ENCODE measurements at regions not wholly inside any gene's neighbourhood (a gene's known extent, or its start where the extent isn't known, plus 50 kb on each side); places are given as distances from the start of the nearest gene placed in this dataset.
A peak's percentile ranks its signal among the peaks of the same experiment; 100 is the strongest.

DNA sequence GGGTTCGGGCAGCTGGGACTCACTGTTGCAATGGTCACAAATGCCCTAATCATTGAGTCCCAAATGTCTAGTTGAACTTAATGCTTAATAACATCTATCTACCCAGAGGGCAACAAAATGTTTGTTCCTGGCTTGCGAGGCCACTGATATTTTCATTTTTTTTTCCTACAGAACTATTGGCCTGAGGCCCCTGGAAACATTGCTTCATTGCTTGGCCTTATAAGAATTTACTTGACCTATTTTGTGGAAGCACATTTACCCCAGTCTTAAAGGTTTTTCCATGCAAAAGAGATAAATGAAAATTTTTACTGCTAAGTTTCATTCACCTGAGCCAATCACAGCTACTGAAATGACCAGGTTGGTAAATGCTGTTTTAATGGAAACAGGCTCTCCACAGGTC lies 133.1 kb upstream of the RIPOR2 start:
- Histone ChIP-seq H3K9me3 (no peaks in the 10 kb centered on the region), H3K36me3 (no peaks in the 10 kb centered on the region), H3K27ac (no peak overlapping the region), H3K4me3 (no peak overlapping the region), H3K27me3 (no peaks in the 10 kb centered on the region), H3K4me1 (peaks cover 6% of the 10 kb centered on the region)
- 68% methylated on average over 2 of the region's 2 CpGs for WGBS
- DNase-seq (ENCODE audit: low spot score in 2 of 2): no peak
- TF ChIP-seq EP300 (IDR thresholded peaks at IDR 0.05): no peak
- TF ChIP-seq POLR2A (IDR thresholded peaks at IDR 0.05): no peak
- no peak for TF ChIP-seq CTCF (IDR thresholded peaks at IDR 0.05)
- TF ChIP-seq POLR2AphosphoS5 (IDR thresholded peaks at IDR 0.05): no peak

- H3K36me3 ChIP-seq: no peaks in the 10 kb centered on the region
- TF ChIP-seq EP300 (IDR thresholded peaks at IDR 0.05) (no peak), CTCF (IDR thresholded peaks at IDR 0.05) (peak; percentile 85 to 92)
- H3K27me3 ChIP-seq: no peaks in the 10 kb centered on the region
- no peak overlapping the region for H3K4me3 ChIP-seq
- no peak overlapping the region for H3K27ac ChIP-seq
- peak; percentile 85 to 86 for DNase-seq (ENCODE audit: low spot score in 2 of 2)
- H3K4me1 ChIP-seq: peaks cover 6% of the 10 kb centered on the region
- 48% methylated on average over 13 of the region's 13 CpGs for WGBS
- H3K9me3 ChIP-seq: no peaks in the 10 kb centered on the region
Observed at GRCh38 chr6:25070547-25071366, 135.0 kb upstream of the RIPOR2 start.

DNA sequence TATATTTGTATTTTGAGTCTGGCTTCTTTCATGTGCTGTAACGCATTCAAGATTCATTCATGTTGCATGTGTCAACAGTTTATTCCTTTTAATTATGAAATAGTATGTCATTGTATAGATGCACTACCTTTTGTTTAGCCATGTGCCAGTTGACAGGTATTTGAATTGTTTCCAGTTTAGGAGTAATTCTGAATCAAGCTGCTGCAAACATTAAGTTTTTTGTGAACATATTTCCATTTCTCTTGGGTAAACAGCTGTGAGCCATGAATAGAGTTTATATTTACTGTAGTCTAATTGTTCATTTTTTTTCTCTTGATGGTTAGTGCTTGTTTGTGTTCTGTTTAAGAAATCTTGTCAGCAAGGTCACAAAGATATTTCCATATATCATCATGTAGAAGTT lies 142.4 kb upstream of the RIPOR2 start:
- TF ChIP-seq POLR2A (IDR thresholded peaks at IDR 0.05) (no peak), CTCF (IDR thresholded peaks at IDR 0.05) (no peak), POLR2AphosphoS5 (IDR thresholded peaks at IDR 0.05) (no peak), EP300 (IDR thresholded peaks at IDR 0.05) (no peak)
- WGBS: 87% methylated on average over 1 of the region's 1 CpG

DNA sequence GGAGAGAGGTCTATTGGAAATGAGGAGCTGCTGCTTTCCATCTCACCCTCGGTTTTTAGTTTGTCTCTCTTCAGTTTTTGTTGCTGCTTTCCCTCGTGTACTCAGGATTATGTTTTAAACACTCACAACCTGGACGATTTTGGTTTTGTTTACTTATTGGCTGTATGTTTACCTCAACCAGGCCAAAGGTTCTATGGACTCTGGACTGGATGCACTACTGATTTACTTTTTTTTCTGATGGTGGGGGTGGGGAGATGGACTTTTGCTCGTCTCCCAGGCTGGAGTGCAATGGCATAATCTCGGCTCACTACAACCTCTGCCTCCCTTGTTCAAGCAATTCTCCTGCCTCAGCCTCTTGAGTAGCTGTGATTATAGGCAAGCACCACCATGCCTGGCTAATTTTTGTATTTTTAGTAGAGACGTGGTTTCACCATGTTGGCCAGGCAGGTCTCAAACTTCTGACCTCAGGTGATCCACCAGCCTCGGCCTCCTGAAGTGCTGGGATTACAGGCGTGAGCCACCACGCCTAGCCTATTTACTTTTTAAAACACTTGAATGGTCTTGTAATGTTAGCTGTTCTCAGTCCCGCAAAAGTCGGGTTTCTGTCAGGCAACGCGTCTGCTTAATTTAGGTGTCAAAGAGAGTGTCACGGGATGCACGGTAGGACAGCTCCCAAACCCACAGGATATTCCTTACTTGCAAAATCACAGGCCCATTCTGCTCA lies 148.2 kb upstream of the RIPOR2 start:
- no peaks in the 10 kb centered on the region for H3K9me3 ChIP-seq
- H3K4me3 ChIP-seq: no peak overlapping the region
- 92% methylated on average over 15 of the region's 15 CpGs for WGBS
- DNase-seq (ENCODE audit: low spot score in 2 of 2): no peak
- H3K36me3 ChIP-seq: peaks cover 29% of the 10 kb centered on the region
- no peak for TF ChIP-seq EP300 (IDR thresholded peaks at IDR 0.05)
- TF ChIP-seq CTCF (IDR thresholded peaks at IDR 0.05): no peak
- TF ChIP-seq POLR2AphosphoS5 (IDR thresholded peaks at IDR 0.05): no peak
- no peak for TF ChIP-seq POLR2A (IDR thresholded peaks at IDR 0.05)
- H3K27me3 ChIP-seq: no peaks in the 10 kb centered on the region
- peaks cover 4% of the 10 kb centered on the region for H3K4me1 ChIP-seq
- no peak overlapping the region for H3K27ac ChIP-seq

More for the DNA sequence above, 142.4 kb upstream of the RIPOR2 start:
- H3K27me3 ChIP-seq: no peaks in the 10 kb centered on the region
- H3K4me1 ChIP-seq: no peaks in the 10 kb centered on the region
- no peak overlapping the region for H3K4me3 ChIP-seq
- H3K9me3 ChIP-seq: no peaks in the 10 kb centered on the region
- DNase-seq (ENCODE audit: low spot score in 2 of 2): no peak
- peaks cover under 1% of the 10 kb centered on the region for H3K36me3 ChIP-seq
- H3K27ac ChIP-seq: no peak overlapping the region

- Histone ChIP-seq H3K4me1 (peaks cover 9% of the 10 kb centered on the region), H3K36me3 (peaks cover 29% of the 10 kb centered on the region), H3K27ac (no peak overlapping the region), H3K27me3 (no peaks in the 10 kb centered on the region), H3K9me3 (no peaks in the 10 kb centered on the region), H3K4me3 (no peak overlapping the region)
- no peak for DNase-seq (ENCODE audit: low spot score in 2 of 2)
- 73% methylated on average over 1 of the region's 1 CpG for WGBS
- TF ChIP-seq POLR2A (IDR thresholded peaks at IDR 0.05) (no peak), POLR2AphosphoS5 (IDR thresholded peaks at IDR 0.05) (no peak), EP300 (IDR thresholded peaks at IDR 0.05) (no peak), CTCF (IDR thresholded peaks at IDR 0.05) (no peak)
Observed at GRCh38 chr6:25084508-25084833, 148.7 kb upstream of the RIPOR2 start.
